Uterus (tissue), 2 donors: ENCODE measurements at regions not wholly inside any gene's neighbourhood (a gene's known extent, or its start where the extent isn't known, plus 50 kb on each side); places are given as distances from the start of the nearest gene placed in this dataset.

Experiments
- CTCF ChIP-seq, 4 experiments: fragments of 200-600 bp in 2 of 4; fragments of 450-650 bp in 2 of 4; sonication (generic) in 2 of 4; IDR thresholded peaks; one replicate each; pipeline ENCODE4 v1.5.1; 2016 to 2019; ENCODE audit warnings: antibody characterized with exemption in 4 of 4, mild to moderate bottlenecking in 2 of 4, moderate library complexity in 1 of 4
- POLR2A ChIP-seq, 2 donors: fragments of 450-650 bp; IDR thresholded peaks; one replicate each; pipeline ENCODE4 v1.6.1; 2016; ENCODE audit warnings: antibody characterized with exemption in 2 of 2, mild to moderate bottlenecking in 1 of 2, moderate library complexity in 1 of 2

- TF ChIP-seq CTCF (IDR thresholded peaks at IDR 0.05) (no peak), POLR2A (IDR thresholded peaks at IDR 0.05) (no peak)
Observed at GRCh38 chr5:167254132-167254531, 1037.3 kb upstream of the WWC1 start.
